Brain microvascular endothelial cell (primary cell): ENCODE measurements at regions not wholly inside any gene's neighbourhood (a gene's known extent, or its start where the extent isn't known, plus 50 kb on each side); places are given as distances from the start of the nearest gene placed in this dataset.

Experiments used
- DNase-seq: peaks from one replicate; pipeline ENCODE4 v3.0.0-alpha.2; 2020
- H3K27ac ChIP-seq: fragments of 250-450 bp; sonication (Bioruptor Pico); 2 replicates; pipeline ENCODE4 v1.5.1; 2020; ENCODE audit warnings: mild to moderate bottlenecking, moderate library complexity
- H3K27me3 ChIP-seq: fragments of 250-450 bp; sonication (Bioruptor Pico); replicated peaks from 2 replicates; pipeline ENCODE4 v1.5.1; 2020; ENCODE audit warnings: mild to moderate bottlenecking
- H3K36me3 ChIP-seq: fragments of 250-450 bp; sonication (Bioruptor Pico); replicated peaks from 2 replicates; pipeline ENCODE4 v1.5.1; 2020; ENCODE audit warnings: mild to moderate bottlenecking
- H3K4me3 ChIP-seq: 2 replicates; pipeline ENCODE4 v1.5.1; 2011; ENCODE audit warnings: low read depth, mild to moderate bottlenecking, control low read depth, low read length, moderate library complexity
- in situ Hi-C: cut with HindIII; loops from 2 replicates; pipeline ENCODE4 v1.10.0; 2017; ENCODE audit warnings: low sequenced_read_pairs, low pct_ligation_motif_present
- TF ChIP-seq, protein P1 (sequence below): IDR thresholded peaks from 2 replicates; pipeline ENCODE4 v1.5.1; 2011; ENCODE audit warnings: low read depth, mild to moderate bottlenecking, moderate library complexity, low read length, control low read depth, inconsistent platforms; ENCODE audit errors: missing control alignments

DNA sequence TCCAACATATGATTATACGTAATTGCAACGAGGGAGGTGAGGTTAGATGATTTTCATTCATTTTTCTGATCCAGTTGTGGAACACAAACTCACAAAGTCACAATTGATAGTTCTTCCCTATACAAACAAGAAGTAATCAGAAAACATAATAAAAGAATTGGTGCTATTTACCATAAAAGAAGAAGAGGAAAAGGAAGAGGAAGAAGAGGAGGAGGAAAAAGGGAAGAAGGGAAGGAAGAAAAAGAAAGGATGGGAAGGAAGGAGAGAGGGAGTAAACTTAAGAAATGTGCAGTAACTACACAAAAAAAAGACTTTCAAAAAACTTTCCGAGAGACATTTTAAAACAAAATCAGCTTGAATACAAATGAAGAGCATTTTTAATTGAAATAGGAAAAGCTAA lies 65.0 kb downstream of the CCDC71L start:
- TF ChIP-seq, protein P1, sequence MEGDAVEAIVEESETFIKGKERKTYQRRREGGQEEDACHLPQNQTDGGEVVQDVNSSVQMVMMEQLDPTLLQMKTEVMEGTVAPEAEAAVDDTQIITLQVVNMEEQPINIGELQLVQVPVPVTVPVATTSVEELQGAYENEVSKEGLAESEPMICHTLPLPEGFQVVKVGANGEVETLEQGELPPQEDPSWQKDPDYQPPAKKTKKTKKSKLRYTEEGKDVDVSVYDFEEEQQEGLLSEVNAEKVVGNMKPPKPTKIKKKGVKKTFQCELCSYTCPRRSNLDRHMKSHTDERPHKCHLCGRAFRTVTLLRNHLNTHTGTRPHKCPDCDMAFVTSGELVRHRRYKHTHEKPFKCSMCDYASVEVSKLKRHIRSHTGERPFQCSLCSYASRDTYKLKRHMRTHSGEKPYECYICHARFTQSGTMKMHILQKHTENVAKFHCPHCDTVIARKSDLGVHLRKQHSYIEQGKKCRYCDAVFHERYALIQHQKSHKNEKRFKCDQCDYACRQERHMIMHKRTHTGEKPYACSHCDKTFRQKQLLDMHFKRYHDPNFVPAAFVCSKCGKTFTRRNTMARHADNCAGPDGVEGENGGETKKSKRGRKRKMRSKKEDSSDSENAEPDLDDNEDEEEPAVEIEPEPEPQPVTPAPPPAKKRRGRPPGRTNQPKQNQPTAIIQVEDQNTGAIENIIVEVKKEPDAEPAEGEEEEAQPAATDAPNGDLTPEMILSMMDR: no peak
- DNase-seq: no peak
- in situ Hi-C loops: no loop called here
- no peaks in the 10 kb centered on the region for H3K36me3 ChIP-seq
- H3K27ac ChIP-seq: no peak overlapping the region
- no peak overlapping the region for H3K4me3 ChIP-seq
- no peaks in the 10 kb centered on the region for H3K27me3 ChIP-seq

DNA sequence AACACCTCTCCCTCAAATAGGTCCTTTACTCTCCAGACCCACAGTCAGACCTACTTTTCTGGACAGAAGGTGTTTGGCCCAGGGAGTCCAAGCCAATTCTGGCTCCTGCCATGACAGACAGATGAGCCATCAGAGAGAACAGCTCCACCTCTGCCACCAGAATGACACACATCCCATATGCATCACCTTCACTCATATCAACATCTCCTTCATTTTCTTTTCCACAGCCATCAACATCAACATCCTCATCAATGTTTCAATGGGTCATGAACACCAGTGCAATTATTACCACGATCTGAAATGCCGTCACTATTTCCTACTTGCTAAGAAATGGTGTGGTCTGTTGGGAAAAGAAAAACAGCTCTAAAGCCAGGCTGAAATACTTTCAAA lies 67.9 kb downstream of the CCDC71L start:
- H3K27ac ChIP-seq: no peak overlapping the region
- no peak for DNase-seq
- no peaks in the 10 kb centered on the region for H3K27me3 ChIP-seq
- H3K4me3 ChIP-seq: no peak overlapping the region
- TF ChIP-seq, protein P1: no peak
- in situ Hi-C loops: no loop called here
- no peaks in the 10 kb centered on the region for H3K36me3 ChIP-seq

DNA sequence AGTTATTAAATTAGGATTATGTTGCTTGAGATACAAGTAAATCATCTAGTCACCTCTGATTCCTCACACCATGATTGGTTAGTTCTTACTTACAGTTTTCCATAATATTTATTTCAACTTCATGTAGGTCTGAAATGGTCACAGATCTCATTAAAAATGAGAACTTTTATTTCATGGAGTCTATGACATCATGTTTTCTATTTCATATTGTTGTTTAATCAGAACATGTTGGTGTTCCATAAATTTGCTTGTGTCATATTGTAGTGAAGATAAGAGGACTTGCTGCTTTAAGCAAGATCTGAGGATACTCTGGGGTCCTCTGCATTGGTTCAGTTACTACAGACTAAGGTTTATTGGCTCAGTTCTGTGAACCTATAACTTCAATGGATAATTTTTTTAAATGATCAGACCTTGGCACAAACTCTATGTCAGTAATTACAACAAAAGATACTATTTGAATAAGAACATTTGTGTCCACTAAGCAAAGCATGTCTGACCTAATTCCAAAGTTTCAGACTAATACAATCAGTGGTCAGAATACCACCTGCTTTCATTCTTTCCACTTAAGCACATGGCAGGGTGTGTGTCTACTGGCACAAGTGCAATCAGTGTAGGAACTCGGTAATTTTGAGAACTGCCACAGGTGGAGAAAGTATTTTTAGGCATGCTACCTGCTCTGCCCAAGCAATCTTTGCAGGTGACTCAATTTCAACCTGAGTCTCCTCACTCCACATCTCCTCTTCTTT lies 68.5 kb downstream of the CCDC71L start:
- Histone ChIP-seq H3K27me3 (no peaks in the 10 kb centered on the region), H3K27ac (no peak overlapping the region), H3K4me3 (no peak overlapping the region), H3K36me3 (no peaks in the 10 kb centered on the region)
- TF ChIP-seq, protein P1: no peak
- in situ Hi-C loops: no loop called here
- no peak for DNase-seq

DNA sequence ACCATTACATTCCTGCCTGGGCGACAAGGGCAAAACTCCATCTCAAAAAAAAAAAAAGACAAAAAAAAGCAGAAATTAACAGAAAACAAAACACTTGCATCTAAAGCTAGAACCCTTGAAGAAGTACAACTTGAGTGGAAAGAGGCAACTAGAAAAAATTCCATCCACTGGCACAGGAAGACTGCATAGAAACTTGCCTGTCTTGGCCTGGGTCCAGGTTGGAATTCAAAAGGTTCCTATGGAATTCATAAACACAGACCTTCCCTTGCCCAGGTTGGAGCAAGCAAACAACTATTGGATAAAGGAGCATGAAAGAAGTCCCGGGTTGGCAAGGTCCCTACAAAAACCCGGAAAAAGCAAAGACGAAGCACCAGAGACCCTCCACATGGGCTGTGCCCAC lies 69.8 kb downstream of the CCDC71L start:
- Histone ChIP-seq H3K27ac (no peak overlapping the region), H3K36me3 (no peaks in the 10 kb centered on the region), H3K4me3 (no peak overlapping the region), H3K27me3 (no peaks in the 10 kb centered on the region)
- TF ChIP-seq, protein P1: no peak
- in situ Hi-C loops: no loop called here
- DNase-seq: no peak

DNA sequence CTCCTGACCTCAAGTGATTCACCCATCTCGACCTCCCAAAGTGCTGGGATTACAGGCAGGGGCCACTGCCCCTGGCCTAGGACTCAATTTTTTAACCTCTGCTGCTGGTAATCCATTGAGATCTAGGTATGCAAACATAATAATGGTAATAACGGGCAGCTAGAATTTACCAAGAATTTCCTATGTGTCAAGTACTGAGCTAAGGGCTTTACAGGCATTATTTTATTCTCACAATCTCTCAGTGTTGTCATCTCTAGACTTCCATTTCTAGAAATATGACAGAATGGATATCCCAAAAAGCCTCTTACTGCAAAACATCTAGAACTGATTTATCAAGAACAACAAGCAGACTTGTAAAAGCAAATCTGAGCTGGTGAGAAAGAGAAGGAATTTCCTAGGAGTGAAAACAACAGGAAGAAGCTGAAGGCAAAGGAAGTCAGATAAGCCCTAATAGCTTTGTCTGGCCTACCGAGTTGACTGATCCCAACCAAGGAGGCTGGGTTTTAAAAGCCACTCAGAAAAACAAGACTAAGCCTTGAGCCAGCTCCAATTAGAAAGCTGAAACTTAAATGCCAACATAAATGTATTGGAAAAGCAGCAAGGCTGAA lies 70.6 kb downstream of the CCDC71L start:
- Histone ChIP-seq H3K4me3 (no peak overlapping the region), H3K27ac (no peak overlapping the region), H3K36me3 (no peaks in the 10 kb centered on the region), H3K27me3 (no peaks in the 10 kb centered on the region)
- in situ Hi-C loops: no loop called here
- no peak for DNase-seq
- TF ChIP-seq, protein P1: no peak
